Endodermal cell (in vitro differentiated cells): ENCODE measurements at regions not wholly inside any gene's neighbourhood (a gene's known extent, or its start where the extent isn't known, plus 50 kb on each side); places are given as distances from the start of the nearest gene placed in this dataset.

Experiments used
- DNase-seq: peaks from one replicate; pipeline ENCODE4 v3.0.0-alpha.2; 2017
- H3K27ac ChIP-seq: 2 replicates; pipeline ENCODE4 v1.5.1; 2013; ENCODE audit warnings: mild to moderate bottlenecking, low read depth, low read length, moderate library complexity
- H3K27me3 ChIP-seq: 2 replicates; pipeline ENCODE4 v1.6.1; 2013; ENCODE audit warnings: mild to moderate bottlenecking, low read length, moderate library complexity; ENCODE audit not compliant: insufficient read depth, control insufficient read depth, poor library complexity, severe bottlenecking
- H3K36me3 ChIP-seq: 2 replicates; pipeline ENCODE4 v1.7.0; 2013; ENCODE audit warnings: mild to moderate bottlenecking, low read length, moderate library complexity; ENCODE audit not compliant: control insufficient read depth, insufficient read depth
- H3K4me1 ChIP-seq: one replicate; pipeline ENCODE4 v1.7.0; 2013; ENCODE audit warnings: low read length; ENCODE audit not compliant: control insufficient read depth, insufficient read depth
- H3K4me3 ChIP-seq: 2 replicates; pipeline ENCODE4 v1.5.1; 2013; ENCODE audit warnings: mild to moderate bottlenecking, low read length, moderate library complexity
- H3K9ac ChIP-seq: 2 replicates; pipeline ENCODE4 v1.6.1; 2013; ENCODE audit warnings: mild to moderate bottlenecking, low read length, moderate library complexity; ENCODE audit not compliant: poor library complexity, severe bottlenecking; ENCODE audit errors: extremely low read depth
- H3K9me3 ChIP-seq: 2 replicates; pipeline ENCODE4 v1.6.1; 2013; ENCODE audit warnings: mild to moderate bottlenecking, low read length, moderate library complexity; ENCODE audit not compliant: control insufficient read depth
- H3K27ac Mint-ChIP-seq: 2 replicates; pipeline ENCODE4 v1.8.0; 2020; ENCODE audit warnings: mixed read lengths
- H3K27me3 Mint-ChIP-seq: 2 replicates; pipeline ENCODE4 v1.8.0; 2021; ENCODE audit warnings: mild to moderate bottlenecking, mixed read lengths; ENCODE audit not compliant: insufficient read depth
- H3K36me3 Mint-ChIP-seq: 2 replicates; pipeline ENCODE4 v1.8.0; 2020; ENCODE audit warnings: low read depth, mixed read lengths
- H3K4me1 Mint-ChIP-seq: 2 replicates; pipeline ENCODE4 v1.8.0; 2020; ENCODE audit warnings: mixed read lengths
- H3K4me3 Mint-ChIP-seq: 2 replicates; pipeline ENCODE4 v1.8.0; 2020; ENCODE audit warnings: mild to moderate bottlenecking, moderate library complexity, mixed read lengths
- H3K9me3 Mint-ChIP-seq: 2 replicates; pipeline ENCODE4 v1.8.0; 2020; ENCODE audit warnings: mild to moderate bottlenecking, mixed read lengths
- WGBS, 2 experiments: methylation state at CpG; one replicate each; pipeline versions ENCODE4 v1.1.5 to v1.1.7; 2013; ENCODE audit warnings: missing lambda C conversion rate in 2 of 2, mixed read lengths in 1 of 2; ENCODE audit not compliant: insufficient coverage in 1 of 2, insufficient read length in 1 of 2; 5-methylcytosine and 5-hydroxymethylcytosine counted together
- TF ChIP-seq, protein P1 (sequence below): fragments of 200-600 bp; sonication (generic); conservative IDR thresholded peaks from 2 replicates; pipeline ENCODE4 v1.5.0; 2021; ENCODE audit warnings: antibody characterized with exemption, mild to moderate bottlenecking

DNA sequence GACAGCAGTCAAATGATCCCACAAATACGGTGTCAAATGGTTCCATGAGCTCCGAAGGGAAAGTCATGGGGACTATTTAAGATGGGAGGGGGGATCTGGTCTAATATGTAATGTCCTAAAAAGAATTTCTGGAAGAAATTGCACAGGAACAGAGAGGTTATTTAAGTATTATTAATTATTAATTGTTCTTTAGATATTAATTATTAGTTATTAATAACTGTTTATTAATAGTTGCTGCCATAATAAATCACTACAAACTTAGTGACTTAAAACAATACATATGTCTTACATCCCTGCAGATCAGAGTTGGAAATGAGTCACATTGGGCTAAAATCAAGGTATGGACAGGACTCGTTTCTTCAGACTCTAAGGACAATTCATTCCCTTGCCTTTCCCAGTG is 588.2 kb upstream of the NR2F2 start:
- H3K4me1 Mint-ChIP-seq, result no peaks in the 10 kb centered on the region
- Histone ChIP-seq H3K4me3 (no peak overlapping the region), H3K27ac (no peak overlapping the region), H3K36me3 (no peaks in the 10 kb centered on the region), H3K9me3 (no peaks in the 10 kb centered on the region), H3K9ac (no peak overlapping the region), H3K27me3 (no peaks in the 10 kb centered on the region), H3K4me1 (no peaks in the 10 kb centered on the region)
- no peaks in the 10 kb centered on the region for H3K27me3 Mint-ChIP-seq
- no peak overlapping the region for H3K4me3 Mint-ChIP-seq
- H3K36me3 Mint-ChIP-seq, result no peaks in the 10 kb centered on the region
- no peaks in the 10 kb centered on the region for H3K9me3 Mint-ChIP-seq
- no peak overlapping the region for H3K27ac Mint-ChIP-seq
- TF ChIP-seq, protein P1, sequence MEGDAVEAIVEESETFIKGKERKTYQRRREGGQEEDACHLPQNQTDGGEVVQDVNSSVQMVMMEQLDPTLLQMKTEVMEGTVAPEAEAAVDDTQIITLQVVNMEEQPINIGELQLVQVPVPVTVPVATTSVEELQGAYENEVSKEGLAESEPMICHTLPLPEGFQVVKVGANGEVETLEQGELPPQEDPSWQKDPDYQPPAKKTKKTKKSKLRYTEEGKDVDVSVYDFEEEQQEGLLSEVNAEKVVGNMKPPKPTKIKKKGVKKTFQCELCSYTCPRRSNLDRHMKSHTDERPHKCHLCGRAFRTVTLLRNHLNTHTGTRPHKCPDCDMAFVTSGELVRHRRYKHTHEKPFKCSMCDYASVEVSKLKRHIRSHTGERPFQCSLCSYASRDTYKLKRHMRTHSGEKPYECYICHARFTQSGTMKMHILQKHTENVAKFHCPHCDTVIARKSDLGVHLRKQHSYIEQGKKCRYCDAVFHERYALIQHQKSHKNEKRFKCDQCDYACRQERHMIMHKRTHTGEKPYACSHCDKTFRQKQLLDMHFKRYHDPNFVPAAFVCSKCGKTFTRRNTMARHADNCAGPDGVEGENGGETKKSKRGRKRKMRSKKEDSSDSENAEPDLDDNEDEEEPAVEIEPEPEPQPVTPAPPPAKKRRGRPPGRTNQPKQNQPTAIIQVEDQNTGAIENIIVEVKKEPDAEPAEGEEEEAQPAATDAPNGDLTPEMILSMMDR, result no peak
- WGBS, 2 experiments, result 99 to 100% methylated on average over 1 to 3 of the region's 3 CpGs
- DNase-seq, result no peak

- no peaks in the 10 kb centered on the region for H3K36me3 Mint-ChIP-seq
- Histone ChIP-seq H3K4me1 (no peaks in the 10 kb centered on the region), H3K27ac (no peak overlapping the region), H3K9ac (no peak overlapping the region), H3K9me3 (no peaks in the 10 kb centered on the region), H3K4me3 (no peak overlapping the region), H3K27me3 (no peaks in the 10 kb centered on the region), H3K36me3 (no peaks in the 10 kb centered on the region)
- WGBS, 2 experiments, result 83 to 91% methylated on average over 1 to 2 of the region's 2 CpGs
- DNase-seq, result no peak
- H3K4me1 Mint-ChIP-seq, result no peaks in the 10 kb centered on the region
- H3K4me3 Mint-ChIP-seq, result no peak overlapping the region
- TF ChIP-seq, protein P1, result no peak
- H3K27me3 Mint-ChIP-seq, result no peaks in the 10 kb centered on the region
- no peaks in the 10 kb centered on the region for H3K9me3 Mint-ChIP-seq
- no peak overlapping the region for H3K27ac Mint-ChIP-seq
Measured at GRCh38 chr15:95742836-95743235, 587.7 kb upstream of the NR2F2 start.

- TF ChIP-seq, protein P1, result no peak
Measured at GRCh38 chr15:95757171-95757570, 573.3 kb upstream of the NR2F2 start.

More at GRCh38 chr15:95757171-95757570, 573.3 kb upstream of the NR2F2 start:
- H3K36me3 ChIP-seq, result no peaks in the 10 kb centered on the region
- H3K4me1 Mint-ChIP-seq, result peaks cover 17% of the 10 kb centered on the region
- no peak for DNase-seq
- no peaks in the 10 kb centered on the region for H3K9me3 Mint-ChIP-seq
- no peak overlapping the region for H3K4me3 Mint-ChIP-seq
- no peaks in the 10 kb centered on the region for H3K36me3 Mint-ChIP-seq
- peaks cover 8% of the 10 kb centered on the region for H3K4me1 ChIP-seq
- no peaks in the 10 kb centered on the region for H3K9me3 ChIP-seq
- no peak overlapping the region for H3K9ac ChIP-seq
- H3K27ac ChIP-seq, result no peak overlapping the region
- no peak overlapping the region for H3K4me3 ChIP-seq
- peaks cover 4% of the 10 kb centered on the region for H3K27me3 Mint-ChIP-seq
- no peaks in the 10 kb centered on the region for H3K27me3 ChIP-seq
- no CpG with 5 or more reads among the region's 2 CpGs for WGBS, 2 experiments
- H3K27ac Mint-ChIP-seq, result no peak overlapping the region
